C4-2B (cell line): ENCODE measurements at regions not wholly inside any gene's neighbourhood (a gene's known extent, or its start where the extent isn't known, plus 50 kb on each side); places are given as distances from the start of the nearest gene placed in this dataset.

Experiments
- ZFX ChIP-seq: fragments of 450-650 bp; IDR thresholded peaks from 2 replicates; pipeline ENCODE4 v1.6.1; 2017
- TF ChIP-seq, protein P1 (sequence below): fragments of 450-650 bp; conservative IDR thresholded peaks from 2 replicates; pipeline ENCODE4 v1.5.1; 2017; ENCODE audit warnings: mild to moderate bottlenecking

DNA sequence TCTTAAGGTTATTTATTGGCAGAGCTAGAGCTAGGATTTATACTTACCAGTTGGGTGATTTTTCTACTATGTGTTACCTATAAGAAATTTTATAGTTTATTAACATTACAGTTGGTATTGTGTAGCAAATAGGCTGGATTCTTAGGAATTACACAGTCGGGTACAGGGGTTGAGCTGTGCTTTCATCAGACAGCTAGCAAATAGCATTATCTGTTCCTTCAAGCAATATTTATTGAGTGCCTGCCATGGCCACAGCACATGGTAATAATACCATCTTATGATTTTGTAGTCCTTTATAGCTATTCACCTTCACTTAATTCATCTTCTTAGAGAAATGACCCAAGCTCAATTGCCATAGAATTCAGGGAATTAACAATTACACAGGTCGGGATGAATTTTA lies 109.4 kb upstream of the PACRGL start:
- TF ChIP-seq, protein P1, sequence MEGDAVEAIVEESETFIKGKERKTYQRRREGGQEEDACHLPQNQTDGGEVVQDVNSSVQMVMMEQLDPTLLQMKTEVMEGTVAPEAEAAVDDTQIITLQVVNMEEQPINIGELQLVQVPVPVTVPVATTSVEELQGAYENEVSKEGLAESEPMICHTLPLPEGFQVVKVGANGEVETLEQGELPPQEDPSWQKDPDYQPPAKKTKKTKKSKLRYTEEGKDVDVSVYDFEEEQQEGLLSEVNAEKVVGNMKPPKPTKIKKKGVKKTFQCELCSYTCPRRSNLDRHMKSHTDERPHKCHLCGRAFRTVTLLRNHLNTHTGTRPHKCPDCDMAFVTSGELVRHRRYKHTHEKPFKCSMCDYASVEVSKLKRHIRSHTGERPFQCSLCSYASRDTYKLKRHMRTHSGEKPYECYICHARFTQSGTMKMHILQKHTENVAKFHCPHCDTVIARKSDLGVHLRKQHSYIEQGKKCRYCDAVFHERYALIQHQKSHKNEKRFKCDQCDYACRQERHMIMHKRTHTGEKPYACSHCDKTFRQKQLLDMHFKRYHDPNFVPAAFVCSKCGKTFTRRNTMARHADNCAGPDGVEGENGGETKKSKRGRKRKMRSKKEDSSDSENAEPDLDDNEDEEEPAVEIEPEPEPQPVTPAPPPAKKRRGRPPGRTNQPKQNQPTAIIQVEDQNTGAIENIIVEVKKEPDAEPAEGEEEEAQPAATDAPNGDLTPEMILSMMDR: no peak
- TF ChIP-seq ZFX: no peak
